ENCODE measurements at regions not wholly inside any gene's neighbourhood (a gene's known extent, or its start where the extent isn't known, plus 50 kb on each side); places are given as distances from the start of the nearest gene placed in this dataset.

GRCh38 chr12:98294051-98294805 lies 221.2 kb upstream of the TMPO start:
- Histone ChIP-seq H4K20me1 (ENCODE audit: low read depth) (no peaks in the 10 kb centered on the region), H3K27me3 (no peaks in the 10 kb centered on the region), H3K4me3 (no peak overlapping the region), H2AFZ (replicated peaks) (no peak overlapping the region), H3K9ac (no peak overlapping the region), H3K4me1 (peaks cover 16% of the 10 kb centered on the region), H3K4me2 (no peak overlapping the region), H3K79me2 (ENCODE audit: low read depth) (no peaks in the 10 kb centered on the region), H3K9me3 (ENCODE audit: low read depth) (no peaks in the 10 kb centered on the region), H3K27ac (no peak overlapping the region), H3F3A (ENCODE audit: low read depth) (peaks cover 5% of the 10 kb centered on the region), H3K36me3 (no peaks in the 10 kb centered on the region)
- H3K27ac Mint-ChIP-seq: no peak overlapping the region
- no peak for DNase-seq (ENCODE audit: low spot score)
- H3K9me3 Mint-ChIP-seq: no peaks in the 10 kb centered on the region
- H3K27me3 Mint-ChIP-seq (ENCODE audit: insufficient read depth, low read depth): peaks cover 5% of the 10 kb centered on the region
- H3K4me1 Mint-ChIP-seq: peaks cover 18% of the 10 kb centered on the region
- H3K4me3 Mint-ChIP-seq: no peak overlapping the region
- TF ChIP-seq EZH2 (IDR thresholded peaks at IDR 0.05) (no peak), EZH2phosphoT487 (IDR thresholded peaks at IDR 0.05) (no peak)
- TF ChIP-seq, protein P1, sequence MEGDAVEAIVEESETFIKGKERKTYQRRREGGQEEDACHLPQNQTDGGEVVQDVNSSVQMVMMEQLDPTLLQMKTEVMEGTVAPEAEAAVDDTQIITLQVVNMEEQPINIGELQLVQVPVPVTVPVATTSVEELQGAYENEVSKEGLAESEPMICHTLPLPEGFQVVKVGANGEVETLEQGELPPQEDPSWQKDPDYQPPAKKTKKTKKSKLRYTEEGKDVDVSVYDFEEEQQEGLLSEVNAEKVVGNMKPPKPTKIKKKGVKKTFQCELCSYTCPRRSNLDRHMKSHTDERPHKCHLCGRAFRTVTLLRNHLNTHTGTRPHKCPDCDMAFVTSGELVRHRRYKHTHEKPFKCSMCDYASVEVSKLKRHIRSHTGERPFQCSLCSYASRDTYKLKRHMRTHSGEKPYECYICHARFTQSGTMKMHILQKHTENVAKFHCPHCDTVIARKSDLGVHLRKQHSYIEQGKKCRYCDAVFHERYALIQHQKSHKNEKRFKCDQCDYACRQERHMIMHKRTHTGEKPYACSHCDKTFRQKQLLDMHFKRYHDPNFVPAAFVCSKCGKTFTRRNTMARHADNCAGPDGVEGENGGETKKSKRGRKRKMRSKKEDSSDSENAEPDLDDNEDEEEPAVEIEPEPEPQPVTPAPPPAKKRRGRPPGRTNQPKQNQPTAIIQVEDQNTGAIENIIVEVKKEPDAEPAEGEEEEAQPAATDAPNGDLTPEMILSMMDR (IDR thresholded peaks at IDR 0.05): no peak
- no peaks in the 10 kb centered on the region for H3K36me3 Mint-ChIP-seq

- no peak for DNase-seq (ENCODE audit: low spot score)
- Mint-ChIP-seq H3K4me1 (peaks cover 32% of the 10 kb centered on the region), H3K4me3 (no peak overlapping the region), H3K9me3 (no peaks in the 10 kb centered on the region), H3K36me3 (no peaks in the 10 kb centered on the region), H3K27ac (no peak overlapping the region), H3K27me3 (ENCODE audit: insufficient read depth, low read depth) (peaks cover 5% of the 10 kb centered on the region)
- Histone ChIP-seq H3F3A (ENCODE audit: low read depth) (peaks cover 5% of the 10 kb centered on the region), H2AFZ (replicated peaks) (no peak overlapping the region), H3K79me2 (ENCODE audit: low read depth) (no peaks in the 10 kb centered on the region), H3K9me3 (ENCODE audit: low read depth) (no peaks in the 10 kb centered on the region), H3K36me3 (no peaks in the 10 kb centered on the region), H3K4me2 (no peak overlapping the region), H3K27ac (no peak overlapping the region), H4K20me1 (ENCODE audit: low read depth) (no peaks in the 10 kb centered on the region), H3K27me3 (no peaks in the 10 kb centered on the region), H3K9ac (no peak overlapping the region), H3K4me1 (peaks cover 31% of the 10 kb centered on the region), H3K4me3 (no peak overlapping the region)
- TF ChIP-seq, protein P1 (IDR thresholded peaks at IDR 0.05): no peak
Measured at GRCh38 chr12:98295681-98296080, 219.7 kb upstream of the TMPO start.

DNA sequence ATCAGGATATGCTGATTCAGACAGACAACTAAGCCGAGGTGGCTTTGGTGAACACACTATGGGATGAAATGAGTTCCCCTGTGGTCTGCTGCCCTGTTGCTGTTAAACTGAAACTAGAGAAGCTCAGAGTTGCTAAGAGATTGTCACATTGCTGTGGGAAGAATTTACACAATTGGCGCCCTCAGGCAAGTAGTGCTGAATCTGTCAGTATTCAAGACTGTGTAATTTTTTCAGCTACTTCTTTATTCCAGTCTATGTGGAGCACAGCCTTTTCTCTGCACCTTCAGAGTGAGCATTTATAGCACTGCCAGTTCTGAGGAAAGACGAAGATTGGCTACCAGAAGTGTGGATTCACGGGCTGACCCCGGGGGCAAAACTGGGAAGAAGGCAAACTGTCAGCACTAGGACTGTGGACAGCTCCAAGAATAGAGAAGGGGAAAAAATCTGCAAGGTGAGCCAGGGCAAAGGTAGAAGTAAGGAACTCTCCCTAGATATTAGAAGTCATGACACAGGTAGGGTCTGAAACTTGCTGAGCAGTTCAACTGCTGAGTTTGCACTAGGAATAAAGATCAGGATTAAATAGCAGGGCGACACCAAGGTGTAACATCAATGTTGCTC lies 218.8 kb upstream of the TMPO start:
- Histone ChIP-seq H3K36me3 (no peaks in the 10 kb centered on the region), H2AFZ (replicated peaks) (no peak overlapping the region), H3K4me3 (no peak overlapping the region), H3K4me2 (no peak overlapping the region), H3F3A (ENCODE audit: low read depth) (peaks cover 2% of the 10 kb centered on the region), H3K27me3 (no peaks in the 10 kb centered on the region), H3K79me2 (ENCODE audit: low read depth) (no peaks in the 10 kb centered on the region), H3K27ac (no peak overlapping the region), H4K20me1 (ENCODE audit: low read depth) (no peaks in the 10 kb centered on the region), H3K9ac (no peak overlapping the region), H3K4me1 (peaks cover 33% of the 10 kb centered on the region), H3K9me3 (ENCODE audit: low read depth) (no peaks in the 10 kb centered on the region)
- Mint-ChIP-seq H3K9me3 (no peaks in the 10 kb centered on the region), H3K4me1 (peaks cover 38% of the 10 kb centered on the region), H3K27ac (no peak overlapping the region), H3K4me3 (no peak overlapping the region), H3K36me3 (no peaks in the 10 kb centered on the region), H3K27me3 (ENCODE audit: insufficient read depth, low read depth) (peaks cover 5% of the 10 kb centered on the region)
- TF ChIP-seq EZH2phosphoT487 (IDR thresholded peaks at IDR 0.05) (no peak), EZH2 (IDR thresholded peaks at IDR 0.05) (no peak)
- TF ChIP-seq, protein P1 (IDR thresholded peaks at IDR 0.05): no peak
- peak; percentile 48 for DNase-seq (ENCODE audit: low spot score)
